Uterus (tissue), 3 donors: ENCODE measurements at regions not wholly inside any gene's neighbourhood (a gene's known extent, or its start where the extent isn't known, plus 50 kb on each side); places are given as distances from the start of the nearest gene placed in this dataset.

Experiments
- DNase-seq, 2 donors: peaks; one replicate each; pipeline ENCODE4 v3.0.0-alpha.2; 2019 to 2020
- H3K27ac ChIP-seq, 2 donors: fragments of 200-600 bp; sonication (generic); 1 replicate in 1 of 2; 2 replicates in 1 of 2; pipeline ENCODE4 v1.5.1; 2016 to 2018
- H3K27me3 ChIP-seq, 2 donors: fragments of 200-600 bp; sonication (generic); one replicate each; pipeline ENCODE4 v1.5.1; 2018 to 2019; ENCODE audit warnings: control low read depth in 1 of 2
- H3K36me3 ChIP-seq, 2 donors: fragments of 200-600 bp; sonication (generic); one replicate each; pipeline ENCODE4 v1.5.1; 2019; ENCODE audit warnings: control low read depth in 1 of 2
- H3K4me1 ChIP-seq, 2 donors: fragments of 200-600 bp; sonication (generic); one replicate each; pipeline ENCODE4 v1.5.1; 2018 to 2019; ENCODE audit warnings: control low read depth in 1 of 2
- H3K4me3 ChIP-seq, 2 donors: fragments of 200-600 bp; sonication (generic); 1 replicate in 1 of 2; 2 replicates in 1 of 2; pipeline ENCODE4 v1.5.1; 2018 to 2019; ENCODE audit warnings: mild to moderate bottlenecking in 1 of 2
- H3K9me3 ChIP-seq, 2 donors: fragments of 200-600 bp; sonication (generic); one replicate each; pipeline ENCODE4 v1.5.1; 2019; ENCODE audit warnings: control low read depth in 1 of 2
- POLR2A ChIP-seq, 2 donors: fragments of 450-650 bp; IDR thresholded peaks; one replicate each; pipeline ENCODE4 v1.6.1; 2016; ENCODE audit warnings: antibody characterized with exemption in 2 of 2, mild to moderate bottlenecking in 1 of 2, moderate library complexity in 1 of 2
- intact Hi-C: fragments of 100-400 bp; cut with DNase I; formaldehyde crosslinking; loops from one replicate; pipeline ENCODE4 v1.15.1; 2023; ENCODE audit warnings: low total_unique reads
- TF ChIP-seq, protein P1 (sequence below), 4 experiments: fragments of 200-600 bp in 2 of 4; fragments of 450-650 bp in 2 of 4; sonication (generic) in 2 of 4; IDR thresholded peaks; one replicate each; pipeline ENCODE4 v1.5.1; 2016 to 2019; ENCODE audit warnings: antibody characterized with exemption in 4 of 4, mild to moderate bottlenecking in 2 of 4, moderate library complexity in 1 of 4
- donor health status: DM: yes; HTN: yes; CAD: no.

- no peaks in the 10 kb centered on the region for H3K36me3 ChIP-seq
- H3K4me1 ChIP-seq, result no peaks in the 10 kb centered on the region
- no peak for DNase-seq
- no peak for TF ChIP-seq POLR2A (IDR thresholded peaks at IDR 0.05)
- TF ChIP-seq, protein P1, sequence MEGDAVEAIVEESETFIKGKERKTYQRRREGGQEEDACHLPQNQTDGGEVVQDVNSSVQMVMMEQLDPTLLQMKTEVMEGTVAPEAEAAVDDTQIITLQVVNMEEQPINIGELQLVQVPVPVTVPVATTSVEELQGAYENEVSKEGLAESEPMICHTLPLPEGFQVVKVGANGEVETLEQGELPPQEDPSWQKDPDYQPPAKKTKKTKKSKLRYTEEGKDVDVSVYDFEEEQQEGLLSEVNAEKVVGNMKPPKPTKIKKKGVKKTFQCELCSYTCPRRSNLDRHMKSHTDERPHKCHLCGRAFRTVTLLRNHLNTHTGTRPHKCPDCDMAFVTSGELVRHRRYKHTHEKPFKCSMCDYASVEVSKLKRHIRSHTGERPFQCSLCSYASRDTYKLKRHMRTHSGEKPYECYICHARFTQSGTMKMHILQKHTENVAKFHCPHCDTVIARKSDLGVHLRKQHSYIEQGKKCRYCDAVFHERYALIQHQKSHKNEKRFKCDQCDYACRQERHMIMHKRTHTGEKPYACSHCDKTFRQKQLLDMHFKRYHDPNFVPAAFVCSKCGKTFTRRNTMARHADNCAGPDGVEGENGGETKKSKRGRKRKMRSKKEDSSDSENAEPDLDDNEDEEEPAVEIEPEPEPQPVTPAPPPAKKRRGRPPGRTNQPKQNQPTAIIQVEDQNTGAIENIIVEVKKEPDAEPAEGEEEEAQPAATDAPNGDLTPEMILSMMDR (IDR thresholded peaks at IDR 0.05), result no peak
- no peaks in the 10 kb centered on the region for H3K9me3 ChIP-seq
- H3K4me3 ChIP-seq, result no peak overlapping the region
- no peak overlapping the region for H3K27ac ChIP-seq
- intact Hi-C loops, result no loop called here
- no peaks in the 10 kb centered on the region for H3K27me3 ChIP-seq
These were observed 128.6 kb upstream of the SVIL start for GRCh38 chr10:29763396-29763795.

DNA sequence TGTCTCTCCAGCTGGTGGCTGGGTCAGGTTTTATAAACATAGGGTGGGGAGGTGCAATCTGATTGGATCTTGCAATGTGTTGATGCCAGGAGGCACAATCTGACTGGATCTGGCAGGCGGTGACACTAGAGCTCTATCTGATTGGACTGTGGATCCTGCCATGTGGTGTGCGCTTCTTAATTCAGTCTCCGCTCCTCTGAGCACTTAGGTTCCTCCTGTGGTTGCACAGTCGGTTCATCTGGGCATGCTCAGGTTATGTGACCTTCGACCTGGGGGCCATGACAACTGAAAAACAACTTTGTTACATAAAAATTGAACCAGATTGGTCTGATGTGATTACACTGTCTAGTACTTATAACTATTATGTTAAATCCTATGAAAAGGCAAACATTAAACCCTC lies 127.1 kb upstream of the SVIL start:
- H3K4me3 ChIP-seq, result no peak overlapping the region
- no peak for TF ChIP-seq POLR2A (IDR thresholded peaks at IDR 0.05)
- TF ChIP-seq, protein P1 (IDR thresholded peaks at IDR 0.05), result no peak
- DNase-seq, result no peak
- no peak overlapping the region for H3K27ac ChIP-seq
- H3K9me3 ChIP-seq, result no peaks in the 10 kb centered on the region
- H3K4me1 ChIP-seq, result no peaks in the 10 kb centered on the region
- H3K36me3 ChIP-seq, result no peaks in the 10 kb centered on the region
- intact Hi-C loops, result no loop called here
- no peaks in the 10 kb centered on the region for H3K27me3 ChIP-seq

GRCh38 chr10:29760138-29760900 lies 125.5 kb upstream of the SVIL start:
- no peak for DNase-seq
- Histone ChIP-seq H3K4me3 (no peak overlapping the region), H3K4me1 (no peaks in the 10 kb centered on the region), H3K9me3 (no peaks in the 10 kb centered on the region), H3K27me3 (no peaks in the 10 kb centered on the region), H3K27ac (no peak overlapping the region), H3K36me3 (no peaks in the 10 kb centered on the region)
- TF ChIP-seq, protein P1 (IDR thresholded peaks at IDR 0.05), result no peak
- no peak for TF ChIP-seq POLR2A (IDR thresholded peaks at IDR 0.05)
- intact Hi-C loops, result no loop called here

DNA sequence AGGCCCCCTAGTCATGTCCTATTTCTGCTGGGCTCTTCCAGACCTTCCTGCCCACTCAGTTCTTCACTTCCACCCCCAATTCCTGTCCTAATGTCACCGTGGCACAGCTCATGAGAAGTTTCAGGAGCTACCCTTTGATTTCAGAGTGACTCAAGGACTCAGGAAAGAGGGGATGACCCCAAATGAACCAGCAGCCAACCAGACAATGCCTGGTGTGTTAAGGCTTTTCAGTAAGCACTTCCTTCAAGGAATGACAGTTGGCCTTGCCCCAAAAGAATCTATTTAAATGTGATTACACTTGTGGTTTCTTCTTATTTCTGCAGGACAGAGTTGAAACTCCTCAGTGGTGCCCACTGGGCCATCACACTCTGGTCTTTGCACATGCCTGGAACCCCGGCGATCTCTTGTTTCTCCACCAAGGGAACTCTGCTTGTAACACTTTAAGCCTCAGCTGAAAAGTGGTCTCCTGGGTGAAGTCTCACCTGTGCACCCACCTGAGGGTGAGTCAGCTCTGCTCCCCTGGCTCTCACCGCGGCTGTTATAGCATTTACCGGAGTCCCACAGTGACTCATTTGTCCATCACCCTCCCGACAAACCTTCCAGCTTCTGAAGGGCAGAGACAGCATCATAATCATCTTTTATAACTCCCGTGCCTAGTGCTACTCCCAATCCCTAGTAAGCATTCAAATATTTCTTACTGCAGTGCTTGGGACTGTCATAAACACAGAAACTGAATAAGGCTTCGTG lies 123.0 kb upstream of the SVIL start:
- Histone ChIP-seq H3K4me1 (no peaks in the 10 kb centered on the region), H3K27ac (no peak overlapping the region)
- intact Hi-C loops, result no loop called here

More for the DNA sequence above, 123.0 kb upstream of the SVIL start:
- Histone ChIP-seq H3K9me3 (no peaks in the 10 kb centered on the region), H3K36me3 (no peaks in the 10 kb centered on the region), H3K27me3 (no peaks in the 10 kb centered on the region), H3K4me3 (no peak overlapping the region)
- TF ChIP-seq, protein P1 (IDR thresholded peaks at IDR 0.05), result no peak
- no peak for TF ChIP-seq POLR2A (IDR thresholded peaks at IDR 0.05)
- DNase-seq, result no peak
